ENCODE measurements at regions not wholly inside any gene's neighbourhood (a gene's known extent, or its start where the extent isn't known, plus 50 kb on each side); places are given as distances from the start of the nearest gene placed in this dataset.

- Histone ChIP-seq H2BK15ac (ENCODE audit: low read length) (no peak overlapping the region), H3K23me2 (ENCODE audit: low read depth, low read length) (no peaks in the 10 kb centered on the region), H3K79me1 (ENCODE audit: low read depth, low read length) (no peaks in the 10 kb centered on the region), H3K27me3 (replicated peaks in 1 of 4; ENCODE audit: control insufficient read depth in 3 of 4, extremely low read depth in 1 of 4, insufficient read depth in 3 of 4, low read length in 3 of 4) (peaks cover 0 to 1% (median 0%) of the 10 kb centered on the region in 4 experiments; a peak in 1 of 7 replicates), H2BK20ac (ENCODE audit: low read length) (no peak overlapping the region), H3K18ac (ENCODE audit: extremely low read depth, low read length) (no peak overlapping the region), H3K4me2 (ENCODE audit: insufficient read depth in 1 of 2, low read depth in 2 of 2, low read length in 2 of 2) (no peak overlapping the region), H3K4me1 (replicated peaks in 1 of 4; ENCODE audit: control insufficient read depth in 3 of 4, insufficient read depth in 4 of 4, low read length in 3 of 4) (no peaks in the 10 kb centered on the region), H4K5ac (ENCODE audit: insufficient read length, low read depth, low read length) (no peak overlapping the region), H2AFZ (ENCODE audit: low read length) (no peak overlapping the region), H3K56ac (replicated peaks; ENCODE audit: insufficient read length, low read depth, low read length) (no peak overlapping the region), H3K79me2 (ENCODE audit: control insufficient read depth in 1 of 2, insufficient read depth in 2 of 2, low read length in 2 of 2) (no peaks in the 10 kb centered on the region), H3K4ac (replicated peaks; ENCODE audit: insufficient read length, low read depth, low read length) (no peak overlapping the region), H3K23ac (ENCODE audit: insufficient read length) (no peak overlapping the region), H2BK12ac (ENCODE audit: low read depth, low read length) (no peak overlapping the region), H3K4me3 (ENCODE audit: extremely low read depth in 1 of 4, insufficient read depth in 2 of 4, low read depth in 3 of 4, low read length in 4 of 4) (no peak overlapping the region), H2BK5ac (ENCODE audit: low read depth, low read length) (no peak overlapping the region), H4K20me1 (replicated peaks in 1 of 2; ENCODE audit: control insufficient read depth in 1 of 2, insufficient read depth in 2 of 2, low read length in 2 of 2) (no peaks in the 10 kb centered on the region), H4K8ac (ENCODE audit: extremely low read depth, insufficient read depth, low read length) (no peak overlapping the region), H2BK120ac (replicated peaks; ENCODE audit: low read depth, low read length) (no peak overlapping the region), H4K91ac (replicated peaks; ENCODE audit: insufficient read length, low read length) (no peak overlapping the region), H3K9me3 (ENCODE audit: insufficient read depth in 2 of 2, low read depth in 1 of 2, low read length in 1 of 2) (no peaks in the 10 kb centered on the region), H3K36me3 (ENCODE audit: control insufficient read depth in 2 of 4, insufficient read depth in 4 of 4, low read length in 3 of 4) (no peaks in the 10 kb centered on the region), H3K27ac (ENCODE audit: low read depth, low read length) (no peak overlapping the region), H2AK5ac (ENCODE audit: low read depth, low read length) (no peak overlapping the region), H3K14ac (ENCODE audit: insufficient read length) (no peak overlapping the region), H3K9ac (replicated peaks in 1 of 4; ENCODE audit: extremely low read depth in 1 of 4, low read depth in 3 of 4, low read length in 3 of 4) (no peak overlapping the region)
- TF ChIP-seq RXRA (IDR thresholded peaks at IDR 0.05; ENCODE audit: insufficient read depth, low read depth, low read length) (no peak), GTF2F1 (IDR thresholded peaks at IDR 0.05; ENCODE audit: borderline replicate concordance, low read depth, low read length) (no peak), KDM4A (IDR thresholded peaks at IDR 0.05; ENCODE audit: low read depth, low read length, severe bottlenecking) (no peak), RFX5 (IDR thresholded peaks at IDR 0.05; ENCODE audit: borderline replicate concordance, low read depth, low read length) (no peak), EP300 (IDR thresholded peaks at IDR 0.05; ENCODE audit: borderline replicate concordance in 1 of 2, low read depth in 2 of 2, low read length in 2 of 2) (no peak), BACH1 (IDR thresholded peaks at IDR 0.05; ENCODE audit: low read length) (no peak), BCL11A (IDR thresholded peaks at IDR 0.05; ENCODE audit: low read depth in 2 of 2, low read length in 2 of 2) (no peak)
- FAIRE-seq (no peak), DNase-seq (ENCODE audit: low read depth in 1 of 2, low spot score in 2 of 2) (no peak)
- 80% methylated on average over 4 of the region's 4 CpGs; no CpG with 5 or more reads in 1 of the 2 experiments for WGBS, 2 experiments (ENCODE audit: extremely low coverage in 1 of 2, insufficient coverage in 1 of 2, insufficient read length in 1 of 2, insufficient replicate concordance in 2 of 2, low coverage in 1 of 2, low lambda C conversion rate in 2 of 2, missing lambda C conversion rate in 1 of 2)
- CTCF ChIA-PET (ENCODE audit: partially characterized antibody), result interaction anchor here (2.5 kb wide), 1 partner anchor 101 kb away, joined by 7 read pairs; no protein-coding TSS in a partner anchor
- POLR2A ChIA-PET (ENCODE audit: partially characterized antibody), result no interaction called here
Measured at GRCh38 chr4:38280323-38280706, 320.1 kb downstream of the PTTG2 start.
